Activated T-helper 1 cell treated with anti-CD3 and anti-CD28 coated beads, Interleukin-12 subunit alpha, Interleukin-12 subunit beta, Interleukin-2, Interleukin-4 antibody, amounts not matched to agents 30 ng/mL and 10 ng/mL and 1 ng/mL, durations not matched to agents 14 hours and 24 hours and 36 hours (primary cell): ENCODE measurements at regions not wholly inside any gene's neighbourhood (a gene's known extent, or its start where the extent isn't known, plus 50 kb on each side); places are given as distances from the start of the nearest gene placed in this dataset.
A peak's percentile ranks its signal among the peaks of the same experiment; 100 is the strongest.
"Not testable (repeated sequence)": the region's sequence is repeated elsewhere in the genome, so short reads cannot be mapped to it uniquely, and the experiment has no call there.

Source experiments
- DNase-seq: peaks from one replicate; pipeline ENCODE4 v3.0.0; 2021; ENCODE audit warnings: low spot score
- H3K27ac Mint-ChIP-seq: one replicate; pipeline ENCODE4 v1.8.0; 2021; ENCODE audit warnings: mild to moderate bottlenecking, mixed read lengths
- H3K27me3 Mint-ChIP-seq: one replicate; pipeline ENCODE4 v1.8.0; 2022; ENCODE audit warnings: mild to moderate bottlenecking, moderate library complexity, mixed read lengths; ENCODE audit not compliant: insufficient read depth
- H3K36me3 Mint-ChIP-seq: one replicate; pipeline ENCODE4 v1.8.0; 2021; ENCODE audit warnings: low read depth, mixed read lengths
- H3K4me1 Mint-ChIP-seq: one replicate; pipeline ENCODE4 v1.8.0; 2021; ENCODE audit warnings: low read depth, mixed read lengths
- H3K4me3 Mint-ChIP-seq: one replicate; pipeline ENCODE4 v1.8.0; 2021; ENCODE audit warnings: mild to moderate bottlenecking, moderate library complexity, mixed read lengths
- H3K9me3 Mint-ChIP-seq: one replicate; pipeline ENCODE4 v1.8.0; 2021; ENCODE audit warnings: mixed read lengths
- intact Hi-C: fragments of 100-400 bp; cut with micrococcal nuclease; formaldehyde crosslinking; loops from one replicate; pipeline ENCODE4 v1.15.1; 2024

GRCh38 chr21:25437465-25437864 lies 169.8 kb downstream of the MRPL39 start:
- DNase-seq, H3K27ac Mint-ChIP-seq, H3K4me1 Mint-ChIP-seq, H3K27me3 Mint-ChIP-seq, H3K36me3 Mint-ChIP-seq, intact Hi-C loops, H3K4me3 Mint-ChIP-seq: not testable (repeated sequence)
- peaks cover 16% of the 10 kb centered on the region for H3K9me3 Mint-ChIP-seq

DNA sequence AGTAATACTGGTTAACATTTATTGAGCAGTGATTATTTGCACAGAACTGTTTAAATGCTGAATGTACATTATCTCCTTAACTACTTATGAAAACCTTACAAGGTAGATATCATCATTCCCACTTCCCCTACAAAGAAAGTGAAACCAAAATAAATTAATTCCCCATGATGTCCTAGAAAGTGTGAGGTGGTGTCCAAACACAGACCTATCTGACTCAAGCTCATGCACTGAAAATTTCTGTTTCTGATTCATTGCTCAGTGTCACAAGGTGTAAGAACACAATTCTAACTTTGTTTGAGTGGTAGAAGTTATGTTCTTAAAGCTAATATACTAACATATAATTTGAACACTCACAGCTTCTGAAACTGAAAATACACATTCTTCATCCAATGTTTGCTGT lies 178.7 kb downstream of the MRPL39 start:
- intact Hi-C loops, result loop anchor here (1.0 to 2.0 kb wide), 5 partner anchors 28 to 145 kb away; no protein-coding TSS in a partner anchor
- Mint-ChIP-seq H3K4me3 (no peak overlapping the region), H3K27me3 (no peaks in the 10 kb centered on the region), H3K9me3 (no peaks in the 10 kb centered on the region), H3K36me3 (peaks cover 7% of the 10 kb centered on the region), H3K27ac (peak overlapping the region; percentile 30), H3K4me1 (peaks cover 46% of the 10 kb centered on the region)
- no peak for DNase-seq

DNA sequence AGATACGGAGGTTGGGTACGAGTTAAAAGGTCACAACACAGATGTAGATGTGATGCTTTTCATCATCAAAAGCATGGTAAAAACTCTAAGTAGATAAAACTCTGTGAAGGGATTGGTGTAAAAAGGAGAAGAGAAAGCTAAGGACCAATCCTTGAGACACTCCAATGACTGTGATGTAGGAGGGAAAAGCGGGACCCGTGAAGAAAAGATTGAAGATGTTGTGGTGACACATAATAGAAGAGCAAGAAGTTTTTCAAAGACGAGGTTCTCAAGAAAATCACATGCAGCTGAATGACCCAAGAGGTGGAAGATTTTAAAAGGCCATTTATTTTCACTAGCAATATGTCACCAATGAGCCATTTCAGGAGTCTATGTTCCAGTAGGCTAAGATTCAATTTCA lies 179.5 kb downstream of the MRPL39 start:
- Mint-ChIP-seq H3K9me3 (no peaks in the 10 kb centered on the region), H3K4me3 (no peak overlapping the region), H3K27me3 (no peaks in the 10 kb centered on the region), H3K4me1 (peaks cover 46% of the 10 kb centered on the region), H3K27ac (no peak overlapping the region), H3K36me3 (peaks cover 7% of the 10 kb centered on the region)
- intact Hi-C loops, result loop anchor here (1.0 to 2.0 kb wide), 5 partner anchors 28 to 145 kb away; no protein-coding TSS in a partner anchor
- no peak for DNase-seq

DNA sequence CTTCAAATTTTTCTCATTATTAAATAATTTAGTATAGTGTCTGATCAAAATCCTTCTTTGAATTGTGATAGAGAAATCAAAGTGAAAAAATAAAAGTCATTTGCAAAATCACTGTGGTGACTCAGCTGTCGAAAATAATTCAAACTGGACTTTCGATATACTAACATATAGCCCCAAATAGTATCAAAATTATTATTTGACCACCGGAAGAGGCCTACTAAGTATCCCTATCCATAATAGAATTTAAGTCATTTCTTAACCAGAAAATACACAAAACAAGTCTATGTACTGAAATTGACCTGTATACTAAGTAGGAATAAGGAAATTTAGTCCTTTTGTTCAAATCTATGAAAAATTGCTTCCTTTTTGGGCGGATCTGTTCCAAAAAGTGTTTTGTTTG lies 180.7 kb downstream of the MRPL39 start:
- H3K9me3 Mint-ChIP-seq, result no peaks in the 10 kb centered on the region
- DNase-seq, result no peak
- intact Hi-C loops, result no loop called here
- no peak overlapping the region for H3K27ac Mint-ChIP-seq
- no peaks in the 10 kb centered on the region for H3K27me3 Mint-ChIP-seq
- no peak overlapping the region for H3K4me3 Mint-ChIP-seq
- H3K4me1 Mint-ChIP-seq, result peaks cover 57% of the 10 kb centered on the region
- H3K36me3 Mint-ChIP-seq, result peaks cover 7% of the 10 kb centered on the region

GRCh38 chr21:25425156-25425555 lies 182.1 kb downstream of the MRPL39 start:
- Mint-ChIP-seq H3K4me3 (no peak overlapping the region), H3K27ac (no peak overlapping the region), H3K27me3 (no peaks in the 10 kb centered on the region), H3K4me1 (peaks cover 71% of the 10 kb centered on the region), H3K36me3 (peaks cover 7% of the 10 kb centered on the region), H3K9me3 (no peaks in the 10 kb centered on the region)
- intact Hi-C loops, result no loop called here
- no peak for DNase-seq

- Mint-ChIP-seq H3K4me1 (peaks cover 69% of the 10 kb centered on the region), H3K27me3 (no peaks in the 10 kb centered on the region), H3K27ac (no peak overlapping the region), H3K36me3 (peaks cover 4% of the 10 kb centered on the region), H3K4me3 (no peak overlapping the region), H3K9me3 (no peaks in the 10 kb centered on the region)
- DNase-seq, result no peak
- intact Hi-C loops, result loop anchor here (5.0 kb wide), 1 partner anchor 283 kb away; no protein-coding TSS in a partner anchor
Measured at GRCh38 chr21:25424634-25425033, 182.6 kb downstream of the MRPL39 start.

GRCh38 chr21:25424048-25424447 lies 183.2 kb downstream of the MRPL39 start:
- Mint-ChIP-seq H3K27ac (peak overlapping the region; percentile 53), H3K36me3 (no peaks in the 10 kb centered on the region), H3K9me3 (no peaks in the 10 kb centered on the region), H3K27me3 (no peaks in the 10 kb centered on the region), H3K4me1 (peaks cover 63% of the 10 kb centered on the region), H3K4me3 (peak overlapping the region; percentile 51)
- intact Hi-C loops, result loop anchor here (5.0 kb wide), 1 partner anchor 283 kb away; no protein-coding TSS in a partner anchor
- no peak for DNase-seq

DNA sequence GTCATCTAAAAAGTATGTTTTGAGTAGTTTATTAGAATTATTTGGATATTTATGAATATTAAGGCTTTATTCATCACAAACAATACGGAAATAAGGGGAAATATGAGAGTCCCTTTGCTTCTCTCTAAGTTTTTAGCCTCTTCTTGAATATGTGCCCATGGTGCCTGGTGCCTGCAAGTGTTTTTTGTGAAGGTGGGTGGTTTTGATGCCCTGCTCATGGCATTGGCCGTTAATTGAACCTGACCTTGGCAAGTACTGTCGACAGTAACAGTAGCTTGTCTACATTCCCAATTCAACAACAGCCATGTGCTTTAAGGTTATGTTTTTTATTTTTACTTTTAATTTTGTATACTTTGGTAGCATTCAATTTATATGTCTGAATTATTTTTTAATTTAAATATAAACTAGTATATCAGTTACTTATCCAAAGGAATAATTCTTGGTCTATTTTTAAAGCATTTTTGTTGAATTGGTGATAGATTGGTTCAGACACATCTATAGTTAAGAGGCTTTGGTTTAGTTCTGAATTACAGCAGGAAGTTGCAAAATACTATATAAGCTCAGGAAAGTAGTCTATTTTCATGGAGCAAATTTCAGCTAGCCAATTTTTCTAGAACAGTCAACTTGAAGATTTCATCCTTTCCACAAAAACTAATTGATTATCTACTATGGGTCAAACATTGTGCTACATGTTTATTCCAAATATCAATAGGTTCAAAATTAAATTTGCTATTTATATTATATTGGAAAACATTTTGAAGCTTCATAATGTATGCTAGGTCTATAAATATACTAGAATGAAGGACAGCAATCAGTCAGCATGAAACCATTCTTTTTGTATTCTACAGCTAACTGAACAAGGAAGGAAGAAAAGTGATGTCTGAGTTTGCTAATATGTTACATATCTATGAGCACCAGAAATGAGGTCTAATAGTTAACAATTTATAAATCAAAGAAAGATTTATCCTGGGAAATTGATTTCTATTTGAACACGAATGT lies 184.4 kb downstream of the MRPL39 start:
- no peaks in the 10 kb centered on the region for H3K9me3 Mint-ChIP-seq
- no peak overlapping the region for H3K4me3 Mint-ChIP-seq
- no peak overlapping the region for H3K27ac Mint-ChIP-seq
- H3K36me3 Mint-ChIP-seq, result no peaks in the 10 kb centered on the region
- H3K27me3 Mint-ChIP-seq, result no peaks in the 10 kb centered on the region
- peaks cover 52% of the 10 kb centered on the region for H3K4me1 Mint-ChIP-seq
- no peak for DNase-seq
- intact Hi-C loops, result loop anchor here (5.0 kb wide), 1 partner anchor 284 kb away; no protein-coding TSS in a partner anchor

- DNase-seq, result peak; percentile 60
- Mint-ChIP-seq H3K4me1 (peaks cover 46% of the 10 kb centered on the region), H3K27me3 (peaks cover 2% of the 10 kb centered on the region), H3K36me3 (no peaks in the 10 kb centered on the region), H3K9me3 (no peaks in the 10 kb centered on the region), H3K4me3 (peak overlapping the region; percentile 77), H3K27ac (peak overlapping the region; percentile 77)
- intact Hi-C loops, result loop anchor here (1.0 to 5.0 kb wide), 10 partner anchors 25 to 313 kb away; partner anchors contain the start of genes ATP5PF, GABPA and MRPL39
Measured at GRCh38 chr21:25421321-25422028, 185.8 kb downstream of the MRPL39 start.

GRCh38 chr21:25420831-25421230 lies 186.4 kb downstream of the MRPL39 start:
- H3K27ac Mint-ChIP-seq, result peak overlapping the region; percentile 63
- no peak for DNase-seq
- intact Hi-C loops, result loop anchor here (1.0 to 5.0 kb wide), 10 partner anchors 25 to 313 kb away; partner anchors contain the start of genes ATP5PF, GABPA and MRPL39
- H3K4me1 Mint-ChIP-seq, result peaks cover 46% of the 10 kb centered on the region
- H3K4me3 Mint-ChIP-seq, result no peak overlapping the region
- no peaks in the 10 kb centered on the region for H3K9me3 Mint-ChIP-seq
- H3K36me3 Mint-ChIP-seq, result no peaks in the 10 kb centered on the region
- H3K27me3 Mint-ChIP-seq, result peaks cover 2% of the 10 kb centered on the region

DNA sequence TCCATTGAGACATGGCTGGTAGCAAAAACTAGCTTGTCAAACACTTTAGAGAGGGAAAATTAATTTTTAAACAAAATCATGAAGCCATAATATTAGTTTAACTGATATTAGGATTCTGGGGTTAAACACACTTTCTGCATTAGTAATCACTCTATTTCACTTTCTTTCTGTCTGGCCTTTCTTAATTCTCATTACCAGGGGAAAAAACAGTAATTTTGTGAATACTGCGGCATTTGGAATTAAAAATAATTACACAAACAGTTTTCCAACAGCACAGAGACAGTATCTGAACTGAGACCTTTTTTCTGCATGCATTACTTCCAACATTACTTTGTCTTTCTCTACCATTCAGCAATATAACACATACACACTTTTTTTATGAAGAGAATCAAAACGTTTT lies 190.6 kb downstream of the MRPL39 start:
- no peak for DNase-seq
- Mint-ChIP-seq H3K4me3 (no peak overlapping the region), H3K27me3 (peaks cover 3% of the 10 kb centered on the region), H3K36me3 (no peaks in the 10 kb centered on the region), H3K4me1 (peaks cover 18% of the 10 kb centered on the region), H3K27ac (no peak overlapping the region), H3K9me3 (peaks cover 6% of the 10 kb centered on the region)
- intact Hi-C loops, result no loop called here

GRCh38 chr21:25412100-25412499 lies 195.2 kb downstream of the MRPL39 start:
- peaks cover 6% of the 10 kb centered on the region for H3K9me3 Mint-ChIP-seq
- H3K4me3 Mint-ChIP-seq, result no peak overlapping the region
- H3K27me3 Mint-ChIP-seq, result peaks cover 5% of the 10 kb centered on the region
- intact Hi-C loops, result no loop called here
- no peaks in the 10 kb centered on the region for H3K36me3 Mint-ChIP-seq
- no peaks in the 10 kb centered on the region for H3K4me1 Mint-ChIP-seq
- no peak for DNase-seq
- H3K27ac Mint-ChIP-seq, result no peak overlapping the region

- Mint-ChIP-seq H3K27me3 (peaks cover 5% of the 10 kb centered on the region), H3K4me1 (no peaks in the 10 kb centered on the region), H3K9me3 (peaks cover 4% of the 10 kb centered on the region), H3K4me3 (no peak overlapping the region), H3K36me3 (no peaks in the 10 kb centered on the region), H3K27ac (no peak overlapping the region)
- no peak for DNase-seq
- intact Hi-C loops, result no loop called here
Measured at GRCh38 chr21:25409978-25410377, 197.3 kb downstream of the MRPL39 start.
